Uterus (tissue), 3 donors: ENCODE measurements at regions not wholly inside any gene's neighbourhood (a gene's known extent, or its start where the extent isn't known, plus 50 kb on each side); places are given as distances from the start of the nearest gene placed in this dataset.

Source experiments
- DNase-seq, 2 donors: peaks; one replicate each; pipeline ENCODE4 v3.0.0-alpha.2; 2019 to 2020
- H3K27ac ChIP-seq, 2 donors: fragments of 200-600 bp; sonication (generic); 1 replicate in 1 of 2; 2 replicates in 1 of 2; pipeline ENCODE4 v1.5.1; 2016 to 2018
- H3K27me3 ChIP-seq, 2 donors: fragments of 200-600 bp; sonication (generic); one replicate each; pipeline ENCODE4 v1.5.1; 2018 to 2019; ENCODE audit warnings: control low read depth in 1 of 2
- H3K36me3 ChIP-seq, 2 donors: fragments of 200-600 bp; sonication (generic); one replicate each; pipeline ENCODE4 v1.5.1; 2019; ENCODE audit warnings: control low read depth in 1 of 2
- H3K4me1 ChIP-seq, 2 donors: fragments of 200-600 bp; sonication (generic); one replicate each; pipeline ENCODE4 v1.5.1; 2018 to 2019; ENCODE audit warnings: control low read depth in 1 of 2
- H3K4me3 ChIP-seq, 2 donors: fragments of 200-600 bp; sonication (generic); 1 replicate in 1 of 2; 2 replicates in 1 of 2; pipeline ENCODE4 v1.5.1; 2018 to 2019; ENCODE audit warnings: mild to moderate bottlenecking in 1 of 2
- H3K9me3 ChIP-seq, 2 donors: fragments of 200-600 bp; sonication (generic); one replicate each; pipeline ENCODE4 v1.5.1; 2019; ENCODE audit warnings: control low read depth in 1 of 2
- CTCF ChIP-seq, 4 experiments: fragments of 200-600 bp in 2 of 4; fragments of 450-650 bp in 2 of 4; sonication (generic) in 2 of 4; IDR thresholded peaks; one replicate each; pipeline ENCODE4 v1.5.1; 2016 to 2019; ENCODE audit warnings: antibody characterized with exemption in 4 of 4, mild to moderate bottlenecking in 2 of 4, moderate library complexity in 1 of 4
- POLR2A ChIP-seq, 2 donors: fragments of 450-650 bp; IDR thresholded peaks; one replicate each; pipeline ENCODE4 v1.6.1; 2016; ENCODE audit warnings: antibody characterized with exemption in 2 of 2, mild to moderate bottlenecking in 1 of 2, moderate library complexity in 1 of 2
- intact Hi-C: fragments of 100-400 bp; cut with DNase I; formaldehyde crosslinking; loops from one replicate; pipeline ENCODE4 v1.15.1; 2023; ENCODE audit warnings: low total_unique reads
- donor health status: DM: yes; HTN: yes; CAD: no.

- DNase-seq: peak in 1 of 2 donors; percentile 14
- no peak for TF ChIP-seq POLR2A (IDR thresholded peaks at IDR 0.05)
- TF ChIP-seq CTCF (IDR thresholded peaks at IDR 0.05): no peak
- Histone ChIP-seq H3K4me3 (no peak overlapping the region), H3K4me1 (no peaks in the 10 kb centered on the region), H3K27me3 (no peaks in the 10 kb centered on the region), H3K27ac (no peak overlapping the region), H3K9me3 (no peaks in the 10 kb centered on the region), H3K36me3 (no peaks in the 10 kb centered on the region)
- intact Hi-C loops: no loop called here
Observed at GRCh38 chr20:40110311-40110831, 578.7 kb downstream of the MAFB start.

GRCh38 chr20:40109136-40109535, 579.9 kb downstream of the MAFB start:
- intact Hi-C loops: no loop called here
- H3K27me3 ChIP-seq: no peaks in the 10 kb centered on the region

GRCh38 chr20:40108321-40108720, 580.7 kb downstream of the MAFB start:
- Histone ChIP-seq H3K4me3 (no peak overlapping the region), H3K4me1 (no peaks in the 10 kb centered on the region), H3K27me3 (no peaks in the 10 kb centered on the region), H3K36me3 (no peaks in the 10 kb centered on the region), H3K9me3 (no peaks in the 10 kb centered on the region), H3K27ac (no peak overlapping the region)
- intact Hi-C loops: no loop called here
- no peak for DNase-seq
- TF ChIP-seq POLR2A (IDR thresholded peaks at IDR 0.05): no peak
- no peak for TF ChIP-seq CTCF (IDR thresholded peaks at IDR 0.05)

More at GRCh38 chr20:40109136-40109535, 579.9 kb downstream of the MAFB start:
- no peaks in the 10 kb centered on the region for H3K4me1 ChIP-seq
- no peak overlapping the region for H3K4me3 ChIP-seq
- TF ChIP-seq POLR2A (IDR thresholded peaks at IDR 0.05): no peak
- TF ChIP-seq CTCF (IDR thresholded peaks at IDR 0.05): no peak
- DNase-seq: no peak
- H3K27ac ChIP-seq: no peak overlapping the region
- H3K9me3 ChIP-seq: no peaks in the 10 kb centered on the region
- no peaks in the 10 kb centered on the region for H3K36me3 ChIP-seq

- intact Hi-C loops: no loop called here
- Histone ChIP-seq H3K4me1 (no peaks in the 10 kb centered on the region), H3K27me3 (no peaks in the 10 kb centered on the region), H3K9me3 (no peaks in the 10 kb centered on the region), H3K36me3 (no peaks in the 10 kb centered on the region), H3K4me3 (no peak overlapping the region), H3K27ac (no peak overlapping the region)
- no peak for DNase-seq
- no peak for TF ChIP-seq CTCF (IDR thresholded peaks at IDR 0.05)
Observed at GRCh38 chr20:40104959-40105358, 584.1 kb downstream of the MAFB start.

- Histone ChIP-seq H3K4me1 (no peaks in the 10 kb centered on the region), H3K9me3 (no peaks in the 10 kb centered on the region), H3K27me3 (no peaks in the 10 kb centered on the region), H3K36me3 (no peaks in the 10 kb centered on the region), H3K4me3 (no peak overlapping the region), H3K27ac (no peak overlapping the region)
- intact Hi-C loops: no loop called here
- no peak for DNase-seq
- TF ChIP-seq POLR2A (IDR thresholded peaks at IDR 0.05): no peak
- no peak for TF ChIP-seq CTCF (IDR thresholded peaks at IDR 0.05)
Observed at GRCh38 chr20:40103420-40103819, 585.6 kb downstream of the MAFB start.
